Nephron progenitor cell (in vitro differentiated cells): ENCODE measurements at regions not wholly inside any gene's neighbourhood (a gene's known extent, or its start where the extent isn't known, plus 50 kb on each side); places are given as distances from the start of the nearest gene placed in this dataset.

Source experiments
- DNase-seq: peaks from one replicate; pipeline ENCODE4 v3.0.0; 2021
- H3K27ac Mint-ChIP-seq: 2 replicates; pipeline ENCODE4 v1.8.0; 2021; ENCODE audit warnings: mild to moderate bottlenecking, moderate library complexity, mixed read lengths
- H3K27me3 Mint-ChIP-seq: 2 replicates; pipeline ENCODE4 v1.8.0; 2021; ENCODE audit warnings: mild to moderate bottlenecking, low read depth, mixed read lengths; ENCODE audit not compliant: poor library complexity
- H3K36me3 Mint-ChIP-seq: 2 replicates; pipeline ENCODE4 v1.8.0; 2021; ENCODE audit warnings: low read depth, mixed read lengths
- H3K4me1 Mint-ChIP-seq: 2 replicates; pipeline ENCODE4 v1.8.0; 2021; ENCODE audit warnings: mixed read lengths
- H3K4me3 Mint-ChIP-seq: 2 replicates; pipeline ENCODE4 v1.8.0; 2021; ENCODE audit warnings: mild to moderate bottlenecking, moderate library complexity, mixed read lengths
- H3K9me3 Mint-ChIP-seq: 2 replicates; pipeline ENCODE4 v1.8.0; 2021; ENCODE audit warnings: mild to moderate bottlenecking, moderate library complexity, mixed read lengths
- TF ChIP-seq, protein P1 (sequence below): fragments of 200-600 bp; sonication (generic); IDR thresholded peaks from 2 replicates; pipeline ENCODE4 v1.5.0; 2021; ENCODE audit warnings: antibody characterized with exemption

DNA sequence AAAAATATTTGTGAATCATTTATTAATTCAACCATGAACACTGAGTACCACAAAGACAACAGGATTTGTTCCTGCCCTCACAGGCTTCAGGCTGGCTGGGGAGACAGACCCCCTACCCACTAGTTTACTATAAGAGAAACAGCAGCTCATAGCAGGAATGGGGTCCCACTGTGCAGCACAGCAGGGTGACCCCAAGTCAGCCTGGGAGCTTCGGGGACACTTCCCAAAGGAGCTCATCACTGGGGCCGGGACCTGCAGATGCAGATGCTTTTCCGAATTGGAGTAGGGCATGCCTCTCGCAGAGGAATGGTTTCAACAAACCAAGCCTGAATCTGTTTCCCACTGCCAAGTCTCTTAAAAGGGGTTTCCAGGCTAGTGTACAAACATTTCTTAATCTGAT, 176.2 kb upstream of the PWP1 start:
- Mint-ChIP-seq H3K4me3 (no peak overlapping the region), H3K9me3 (no peaks in the 10 kb centered on the region), H3K27ac (no peak overlapping the region), H3K36me3 (no peaks in the 10 kb centered on the region), H3K4me1 (peaks cover 14% of the 10 kb centered on the region), H3K27me3 (peaks cover 21% of the 10 kb centered on the region)
- TF ChIP-seq, protein P1, sequence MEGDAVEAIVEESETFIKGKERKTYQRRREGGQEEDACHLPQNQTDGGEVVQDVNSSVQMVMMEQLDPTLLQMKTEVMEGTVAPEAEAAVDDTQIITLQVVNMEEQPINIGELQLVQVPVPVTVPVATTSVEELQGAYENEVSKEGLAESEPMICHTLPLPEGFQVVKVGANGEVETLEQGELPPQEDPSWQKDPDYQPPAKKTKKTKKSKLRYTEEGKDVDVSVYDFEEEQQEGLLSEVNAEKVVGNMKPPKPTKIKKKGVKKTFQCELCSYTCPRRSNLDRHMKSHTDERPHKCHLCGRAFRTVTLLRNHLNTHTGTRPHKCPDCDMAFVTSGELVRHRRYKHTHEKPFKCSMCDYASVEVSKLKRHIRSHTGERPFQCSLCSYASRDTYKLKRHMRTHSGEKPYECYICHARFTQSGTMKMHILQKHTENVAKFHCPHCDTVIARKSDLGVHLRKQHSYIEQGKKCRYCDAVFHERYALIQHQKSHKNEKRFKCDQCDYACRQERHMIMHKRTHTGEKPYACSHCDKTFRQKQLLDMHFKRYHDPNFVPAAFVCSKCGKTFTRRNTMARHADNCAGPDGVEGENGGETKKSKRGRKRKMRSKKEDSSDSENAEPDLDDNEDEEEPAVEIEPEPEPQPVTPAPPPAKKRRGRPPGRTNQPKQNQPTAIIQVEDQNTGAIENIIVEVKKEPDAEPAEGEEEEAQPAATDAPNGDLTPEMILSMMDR = no peak
- DNase-seq = no peak

DNA sequence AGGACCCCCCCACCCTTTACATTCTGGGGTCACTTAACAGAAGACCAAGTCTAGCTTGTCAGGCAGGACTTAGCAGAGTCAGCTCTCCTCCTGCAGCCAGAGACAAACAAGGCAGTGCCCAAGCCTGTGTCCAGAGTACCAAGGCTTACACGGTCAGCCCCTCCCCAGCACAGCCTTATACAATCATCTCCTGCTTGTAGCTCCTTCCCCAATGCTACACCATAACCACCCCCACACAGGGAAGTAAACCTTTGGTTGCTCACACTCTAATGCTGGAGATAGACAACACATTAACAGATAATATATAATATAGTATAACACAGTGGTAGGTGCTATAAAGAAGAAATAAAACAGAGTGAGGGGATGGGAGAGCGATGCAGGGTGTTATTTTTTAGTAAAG, 175.4 kb upstream of the PWP1 start:
- TF ChIP-seq, protein P1 = no peak
- Mint-ChIP-seq H3K27me3 (peaks cover 21% of the 10 kb centered on the region), H3K27ac (no peak overlapping the region), H3K4me1 (peaks cover 14% of the 10 kb centered on the region), H3K4me3 (no peak overlapping the region), H3K36me3 (no peaks in the 10 kb centered on the region), H3K9me3 (no peaks in the 10 kb centered on the region)
- no peak for DNase-seq

DNA sequence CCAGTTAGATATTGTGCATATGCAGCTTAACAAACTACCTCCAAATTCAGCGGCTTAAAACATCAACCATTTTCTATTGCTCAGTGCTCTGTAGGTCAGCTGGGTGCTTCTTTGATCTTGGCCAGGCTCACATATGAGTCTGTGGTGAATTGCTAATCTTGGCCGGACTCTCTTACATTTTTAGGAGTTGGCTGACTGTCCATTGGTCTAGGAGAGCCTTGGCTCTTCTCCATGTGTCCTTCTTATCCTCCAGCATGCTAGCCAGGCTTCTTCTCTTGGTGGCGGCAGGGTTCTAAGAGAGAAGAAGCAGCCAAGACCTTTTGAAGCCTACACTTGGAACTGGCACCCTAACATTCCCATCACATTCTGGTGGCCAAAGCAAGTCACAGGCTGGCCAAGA, 174.3 kb upstream of the PWP1 start:
- Mint-ChIP-seq H3K4me3 (no peak overlapping the region), H3K27ac (no peak overlapping the region)

DNA sequence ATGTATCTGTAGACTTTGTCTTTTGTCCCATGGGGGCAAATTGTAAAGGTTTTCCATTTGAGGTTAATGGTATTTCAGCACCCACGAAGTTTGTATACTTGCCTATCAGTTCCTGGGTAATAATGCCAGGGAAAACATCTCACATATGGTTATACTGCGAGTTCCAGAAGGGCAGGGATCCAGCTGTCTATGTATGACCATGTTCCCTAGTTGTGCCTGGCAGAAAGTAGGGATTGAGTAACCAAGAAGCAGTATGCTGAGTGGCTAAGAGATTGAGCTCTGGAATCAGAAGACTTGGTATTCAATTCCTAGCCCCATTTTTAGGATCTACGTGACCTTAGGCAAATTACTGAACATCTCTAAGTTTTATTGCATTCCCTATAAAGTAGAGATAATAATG, 173.2 kb upstream of the PWP1 start:
- no peak overlapping the region for H3K27ac Mint-ChIP-seq
- TF ChIP-seq, protein P1 = no peak

More for the DNA sequence above, 174.3 kb upstream of the PWP1 start:
- TF ChIP-seq, protein P1 = no peak
- DNase-seq = no peak
- peaks cover 20% of the 10 kb centered on the region for H3K4me1 Mint-ChIP-seq
- H3K36me3 Mint-ChIP-seq = peaks cover 4% of the 10 kb centered on the region
- no peaks in the 10 kb centered on the region for H3K9me3 Mint-ChIP-seq
- H3K27me3 Mint-ChIP-seq = peaks cover 21% of the 10 kb centered on the region

DNA sequence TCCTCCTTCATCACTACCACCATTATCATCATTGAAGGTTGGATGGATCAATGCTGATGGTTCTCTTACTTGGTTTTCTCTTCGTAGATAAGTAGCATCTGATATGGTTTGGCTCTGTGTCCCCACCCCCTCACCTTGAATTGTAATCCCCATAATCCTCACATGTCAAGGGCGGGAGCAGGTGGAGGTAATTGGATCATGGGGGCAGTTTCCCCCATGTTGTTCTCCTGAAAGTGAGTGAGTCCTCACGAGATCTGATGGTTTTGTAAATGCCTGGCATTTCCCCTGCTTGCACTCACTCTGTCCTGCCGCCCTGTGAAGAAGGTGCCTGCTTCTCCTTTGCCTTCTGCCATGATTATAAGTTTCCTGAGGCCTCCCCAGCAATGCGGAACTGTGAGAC, 172.4 kb upstream of the PWP1 start:
- Mint-ChIP-seq H3K4me1 (peaks cover 6% of the 10 kb centered on the region), H3K4me3 (no peak overlapping the region), H3K27me3 (peaks cover 21% of the 10 kb centered on the region), H3K9me3 (peaks cover 6% of the 10 kb centered on the region), H3K36me3 (peaks cover 4% of the 10 kb centered on the region), H3K27ac (no peak overlapping the region)
- DNase-seq = no peak
- TF ChIP-seq, protein P1 = no peak

More for the DNA sequence above, 173.2 kb upstream of the PWP1 start:
- H3K27me3 Mint-ChIP-seq = peaks cover 21% of the 10 kb centered on the region
- no peak overlapping the region for H3K4me3 Mint-ChIP-seq
- H3K36me3 Mint-ChIP-seq = peaks cover 4% of the 10 kb centered on the region
- DNase-seq = no peak
- H3K9me3 Mint-ChIP-seq = peaks cover under 1% of the 10 kb centered on the region
- H3K4me1 Mint-ChIP-seq = peaks cover 11% of the 10 kb centered on the region

DNA sequence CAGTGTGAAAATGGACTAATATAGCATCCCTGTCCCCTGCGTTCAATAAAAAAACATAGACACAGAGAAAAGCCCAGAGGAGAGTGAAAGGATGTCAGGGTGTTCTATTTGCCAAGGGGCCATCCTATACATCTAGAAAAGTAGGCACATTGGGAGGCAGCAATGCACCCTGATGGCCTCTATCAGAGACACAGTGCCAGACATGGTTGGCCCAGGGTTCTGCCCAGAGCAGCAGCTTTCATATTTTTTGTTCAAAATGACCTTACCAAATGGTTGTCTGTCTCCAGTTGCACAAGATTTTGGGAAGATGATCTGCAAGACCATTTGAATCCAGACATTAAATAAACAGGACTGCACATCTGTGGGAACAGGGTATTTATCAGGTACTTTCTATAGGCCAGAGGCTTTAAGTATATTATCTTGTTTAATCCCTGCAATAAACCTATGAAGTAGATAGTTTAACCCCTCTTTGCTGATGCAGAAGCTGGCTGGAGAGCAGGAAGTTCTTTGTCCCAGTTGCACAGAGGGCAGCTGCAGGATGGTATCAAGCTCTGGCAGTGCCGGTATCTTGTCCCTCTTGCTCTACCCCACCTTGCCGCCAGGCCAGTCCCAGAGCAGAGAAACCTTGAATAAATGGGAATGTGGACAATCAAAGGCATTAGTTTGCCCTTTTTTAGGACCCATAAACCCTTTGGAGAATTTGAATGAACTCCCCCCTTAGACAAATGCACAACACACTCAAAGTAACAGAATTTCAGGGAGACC, 171.8 kb upstream of the PWP1 start:
- Mint-ChIP-seq H3K9me3 (peaks cover 6% of the 10 kb centered on the region), H3K27me3 (peaks cover 19% of the 10 kb centered on the region), H3K4me1 (peaks cover 6% of the 10 kb centered on the region), H3K36me3 (peaks cover 4% of the 10 kb centered on the region), H3K27ac (no peak overlapping the region), H3K4me3 (no peak overlapping the region)
- DNase-seq = no peak
- TF ChIP-seq, protein P1 = no peak
